Stimulated activated naive B cell treated with anti-CD40 and anti-IgM and Interleukin-4, amounts not matched to agents 10 μg/mL and 1 μg/mL and 100 μg/mL, for 72 hours (primary cell): ENCODE measurements at regions not wholly inside any gene's neighbourhood (a gene's known extent, or its start where the extent isn't known, plus 50 kb on each side); places are given as distances from the start of the nearest gene placed in this dataset.
"Not testable (repeated sequence)": the region's sequence is repeated elsewhere in the genome, so short reads cannot be mapped to it uniquely, and the experiment has no call there.

Experiments
- ATAC-seq, 2 donors: fragments of 150-1000 bp; cut with Tn5 transposase; replicated peaks; 2 replicates each; pipeline ENCODE4 v1.10.0; 2021; ENCODE audit warnings: moderate library complexity in 1 of 2
- DNase-seq: peaks from one replicate; pipeline ENCODE4 v3.0.0; 2021
- H3K27ac Mint-ChIP-seq: one replicate; pipeline ENCODE4 v1.8.0; 2022; ENCODE audit warnings: mild to moderate bottlenecking, mixed read lengths
- H3K27me3 Mint-ChIP-seq, 2 donors: one replicate each; pipeline ENCODE4 v1.8.0; 2022; ENCODE audit warnings: mixed read lengths in 2 of 2
- H3K36me3 Mint-ChIP-seq, 2 donors: one replicate each; pipeline ENCODE4 v1.8.0; 2022; ENCODE audit warnings: mixed read lengths in 2 of 2, mild to moderate bottlenecking in 1 of 2
- H3K4me1 Mint-ChIP-seq, 2 donors: one replicate each; pipeline ENCODE4 v1.8.0; 2022; ENCODE audit warnings: mixed read lengths in 2 of 2, mild to moderate bottlenecking in 1 of 2
- H3K4me3 Mint-ChIP-seq, 2 donors: one replicate each; pipeline ENCODE4 v1.8.0; 2022; ENCODE audit warnings: mild to moderate bottlenecking in 2 of 2, mixed read lengths in 2 of 2, moderate library complexity in 1 of 2
- H3K9me3 Mint-ChIP-seq, 2 donors: one replicate each; pipeline ENCODE4 v1.8.0; 2022; ENCODE audit warnings: mixed read lengths in 2 of 2, mild to moderate bottlenecking in 1 of 2

DNA sequence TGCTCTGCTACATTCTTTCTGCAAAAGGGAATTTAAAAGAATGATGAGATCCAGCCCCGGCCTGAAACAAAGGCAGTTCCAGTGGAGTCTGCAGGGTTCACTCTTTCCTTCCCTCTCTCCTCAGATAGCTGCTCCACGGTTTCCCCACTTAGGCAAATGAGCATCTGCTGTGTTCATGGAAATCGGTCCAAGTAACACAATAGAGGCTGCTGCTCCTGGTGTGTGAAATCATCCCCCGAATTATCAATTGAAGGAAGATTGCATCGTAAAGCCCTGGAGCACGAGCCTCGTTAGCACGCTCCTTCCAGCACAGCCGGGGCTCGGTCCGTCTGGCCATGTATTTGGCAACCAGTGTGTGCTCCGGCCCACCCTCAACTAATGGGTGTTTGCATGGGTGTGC lies 108.3 kb upstream of the DPP6 start:
- DNase-seq (no peak), ATAC-seq (no peak)
- no peak overlapping the region for H3K4me3 Mint-ChIP-seq
- no peaks in the 10 kb centered on the region for H3K27me3 Mint-ChIP-seq
- peaks cover 4 to 6% of the 10 kb centered on the region in 2 donors for H3K9me3 Mint-ChIP-seq
- H3K36me3 Mint-ChIP-seq, result no peaks in the 10 kb centered on the region
- H3K27ac Mint-ChIP-seq, result no peak overlapping the region
- H3K4me1 Mint-ChIP-seq, result no peaks in the 10 kb centered on the region

- DNase-seq (no peak), ATAC-seq (no peak)
- H3K4me1 Mint-ChIP-seq, result no peaks in the 10 kb centered on the region
- no peaks in the 10 kb centered on the region for H3K27me3 Mint-ChIP-seq
- H3K36me3 Mint-ChIP-seq, result no peaks in the 10 kb centered on the region
- no peak overlapping the region for H3K27ac Mint-ChIP-seq
- peaks cover 8 to 9% of the 10 kb centered on the region in 2 donors for H3K9me3 Mint-ChIP-seq
- no peak overlapping the region for H3K4me3 Mint-ChIP-seq
Measured at GRCh38 chr7:153948060-153948459, 104.1 kb upstream of the DPP6 start.

DNA sequence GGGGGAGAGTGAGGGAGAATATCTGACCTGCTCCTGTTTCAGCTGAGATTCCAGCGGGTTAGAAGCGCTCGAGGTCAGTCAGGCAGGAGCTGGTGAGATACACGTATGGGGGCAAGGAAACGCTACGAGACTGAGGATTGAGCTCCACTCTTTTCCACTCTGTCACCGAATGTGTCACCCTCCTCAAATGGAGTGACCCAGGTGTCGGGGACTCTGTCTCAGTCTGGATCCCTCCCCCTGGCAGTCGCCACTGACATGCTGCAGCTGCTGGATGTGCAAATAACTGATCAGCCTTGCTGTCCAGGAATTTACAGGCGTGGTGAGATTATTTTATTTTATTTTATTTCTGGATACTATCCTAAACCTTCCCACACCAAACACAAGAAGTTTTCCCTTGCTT lies 100.9 kb upstream of the DPP6 start:
- H3K9me3 Mint-ChIP-seq, result peaks cover 4 to 7% of the 10 kb centered on the region in 2 donors
- no peaks in the 10 kb centered on the region for H3K36me3 Mint-ChIP-seq
- no peaks in the 10 kb centered on the region for H3K27me3 Mint-ChIP-seq
- H3K27ac Mint-ChIP-seq, result no peak overlapping the region
- DNase-seq (no peak), ATAC-seq (no peak)
- no peak overlapping the region for H3K4me3 Mint-ChIP-seq
- H3K4me1 Mint-ChIP-seq, result no peaks in the 10 kb centered on the region

- no peak for ATAC-seq
- Mint-ChIP-seq H3K27me3 (no peaks in the 10 kb centered on the region), H3K9me3 (peaks cover 4 to 7% of the 10 kb centered on the region in 2 donors), H3K27ac (no peak overlapping the region), H3K36me3 (no peaks in the 10 kb centered on the region), H3K4me1 (no peaks in the 10 kb centered on the region), H3K4me3 (no peak overlapping the region)
- DNase-seq, result no peak
Measured at GRCh38 chr7:153954477-153954876, 97.7 kb upstream of the DPP6 start.

DNA sequence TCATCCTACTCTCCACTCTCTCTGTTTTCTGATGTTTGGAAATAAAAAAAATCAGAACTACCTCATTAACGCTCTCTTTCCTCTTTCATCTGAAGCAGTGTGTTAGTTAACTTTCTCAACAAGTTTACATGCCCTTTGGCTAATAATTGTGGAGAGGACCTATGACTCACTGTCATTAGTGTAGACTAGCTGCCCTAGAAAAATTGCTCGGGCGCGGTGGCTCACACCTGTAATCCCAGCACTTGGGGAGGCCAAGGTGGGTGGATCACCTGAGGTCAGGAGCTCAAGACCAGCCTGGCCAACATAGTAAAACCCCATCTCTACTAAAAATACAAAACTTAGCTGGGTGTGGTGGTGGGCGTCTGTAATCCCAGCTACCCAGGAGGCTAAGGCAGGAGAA lies 94.5 kb upstream of the DPP6 start:
- H3K36me3 Mint-ChIP-seq, H3K27me3 Mint-ChIP-seq, H3K9me3 Mint-ChIP-seq, H3K4me3 Mint-ChIP-seq, H3K4me1 Mint-ChIP-seq, DNase-seq, ATAC-seq, H3K27ac Mint-ChIP-seq: not testable (repeated sequence)

DNA sequence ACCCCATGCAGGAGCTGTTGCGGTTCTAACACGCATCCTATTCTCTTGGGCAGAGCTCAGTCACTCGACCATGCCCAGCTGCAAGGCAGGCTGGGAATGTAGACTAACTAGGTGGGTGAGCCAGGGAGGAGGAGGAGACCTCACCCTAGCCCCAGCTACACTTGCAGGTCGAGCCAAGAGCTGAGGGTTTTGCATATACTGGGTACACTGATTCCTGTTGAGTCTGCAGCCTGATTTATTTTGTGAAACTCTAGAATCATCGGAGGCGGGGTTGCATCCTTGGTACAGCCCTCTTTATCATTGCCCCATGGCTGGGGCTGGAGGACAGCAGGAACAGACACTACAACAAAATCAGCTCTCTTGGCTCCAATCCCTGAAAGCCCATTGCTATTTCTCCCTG lies 93.8 kb upstream of the DPP6 start:
- not testable (repeated sequence) for H3K36me3 Mint-ChIP-seq, H3K4me3 Mint-ChIP-seq, H3K4me1 Mint-ChIP-seq, ATAC-seq, H3K9me3 Mint-ChIP-seq, H3K27ac Mint-ChIP-seq, DNase-seq, H3K27me3 Mint-ChIP-seq

DNA sequence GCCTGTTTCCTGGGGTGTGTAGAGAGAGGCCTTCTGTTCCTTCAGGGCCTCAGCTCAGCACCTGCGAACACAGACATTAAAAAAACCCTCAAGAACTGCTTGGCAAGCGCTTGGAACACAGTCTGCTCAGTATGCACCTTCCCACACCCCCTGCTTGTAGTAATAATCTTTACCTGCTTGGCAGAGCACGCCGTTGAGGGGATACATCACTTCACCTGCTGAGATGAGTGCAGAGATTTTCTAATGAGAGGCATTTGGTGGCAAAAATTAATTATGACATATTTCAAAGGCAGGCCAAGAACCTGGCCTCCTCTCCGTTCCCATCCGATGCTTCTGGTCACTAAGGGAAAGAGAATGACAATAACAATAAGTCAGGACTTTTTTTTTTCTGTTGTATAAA lies 93.4 kb upstream of the DPP6 start:
- H3K27ac Mint-ChIP-seq, ATAC-seq, H3K27me3 Mint-ChIP-seq, H3K9me3 Mint-ChIP-seq, H3K4me3 Mint-ChIP-seq, DNase-seq, H3K4me1 Mint-ChIP-seq, H3K36me3 Mint-ChIP-seq: not testable (repeated sequence)

- not testable (repeated sequence) for DNase-seq, H3K4me1 Mint-ChIP-seq, H3K9me3 Mint-ChIP-seq, H3K36me3 Mint-ChIP-seq, H3K27ac Mint-ChIP-seq, ATAC-seq, H3K27me3 Mint-ChIP-seq, H3K4me3 Mint-ChIP-seq
Measured at GRCh38 chr7:153964481-153965112, 87.6 kb upstream of the DPP6 start.

GRCh38 chr7:153969016-153969415 lies 83.2 kb upstream of the DPP6 start:
- H3K36me3 Mint-ChIP-seq, H3K27ac Mint-ChIP-seq, H3K27me3 Mint-ChIP-seq, ATAC-seq, H3K4me1 Mint-ChIP-seq, DNase-seq, H3K4me3 Mint-ChIP-seq: not testable (repeated sequence)
- peaks cover 5 to 14% of the 10 kb centered on the region in 2 donors for H3K9me3 Mint-ChIP-seq

- not testable (repeated sequence) for H3K27ac Mint-ChIP-seq, DNase-seq, H3K4me3 Mint-ChIP-seq, ATAC-seq, H3K4me1 Mint-ChIP-seq, H3K36me3 Mint-ChIP-seq, H3K27me3 Mint-ChIP-seq
- H3K9me3 Mint-ChIP-seq, result peaks cover 3 to 12% of the 10 kb centered on the region in 2 donors
Measured at GRCh38 chr7:153974603-153975002, 77.6 kb upstream of the DPP6 start.

- not testable (repeated sequence) for ATAC-seq, H3K4me1 Mint-ChIP-seq, H3K36me3 Mint-ChIP-seq
Measured at GRCh38 chr7:153976745-153977144, 75.5 kb upstream of the DPP6 start.

GRCh38 chr7:153983186-153983585 lies 69.0 kb upstream of the DPP6 start:
- H3K27me3 Mint-ChIP-seq, H3K36me3 Mint-ChIP-seq, H3K4me3 Mint-ChIP-seq, DNase-seq, H3K9me3 Mint-ChIP-seq, H3K4me1 Mint-ChIP-seq, H3K27ac Mint-ChIP-seq, ATAC-seq: not testable (repeated sequence)

More at GRCh38 chr7:153976745-153977144, 75.5 kb upstream of the DPP6 start:
- not testable (repeated sequence) for DNase-seq, H3K4me3 Mint-ChIP-seq, H3K27ac Mint-ChIP-seq, H3K27me3 Mint-ChIP-seq
- peaks cover 5 to 13% of the 10 kb centered on the region in 2 donors for H3K9me3 Mint-ChIP-seq

DNA sequence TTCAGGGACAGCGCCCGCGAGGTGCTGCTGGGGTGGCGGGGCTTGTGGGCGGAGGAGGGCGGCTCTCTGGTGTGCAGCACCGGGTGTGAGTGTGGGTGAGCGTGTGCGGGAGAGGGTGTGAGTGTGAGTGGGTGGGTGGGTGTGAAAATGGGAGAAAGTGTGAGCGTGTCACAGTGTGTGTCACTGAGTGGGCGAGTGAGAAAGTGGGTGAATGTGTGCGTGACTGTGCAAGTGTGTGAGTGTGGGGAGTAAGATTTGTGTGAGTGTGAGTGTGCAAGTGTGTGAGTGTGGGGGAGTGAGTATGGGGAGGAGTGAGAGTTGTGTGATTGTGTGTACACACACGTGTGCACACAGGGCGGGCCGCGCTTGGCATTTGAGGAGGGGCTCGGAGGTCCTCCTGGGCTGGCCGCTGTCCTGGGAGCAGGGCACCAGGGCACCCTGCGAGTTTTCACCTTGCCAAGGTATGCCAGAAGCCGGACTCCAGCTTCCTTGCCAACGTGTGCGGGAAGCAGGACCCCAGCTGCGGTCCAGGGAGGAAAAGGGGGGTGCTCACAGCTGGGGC lies 63.1 kb upstream of the DPP6 start:
- not testable (repeated sequence) for H3K4me1 Mint-ChIP-seq, H3K27me3 Mint-ChIP-seq, DNase-seq, H3K27ac Mint-ChIP-seq, ATAC-seq, H3K36me3 Mint-ChIP-seq, H3K9me3 Mint-ChIP-seq, H3K4me3 Mint-ChIP-seq

- H3K27me3 Mint-ChIP-seq, H3K27ac Mint-ChIP-seq, H3K4me3 Mint-ChIP-seq, H3K4me1 Mint-ChIP-seq, H3K36me3 Mint-ChIP-seq, H3K9me3 Mint-ChIP-seq, DNase-seq: not testable (repeated sequence)
- peak in 1 of 2 donors; percentile 46 for ATAC-seq
Measured at GRCh38 chr7:153989742-153990425, 62.3 kb upstream of the DPP6 start.

DNA sequence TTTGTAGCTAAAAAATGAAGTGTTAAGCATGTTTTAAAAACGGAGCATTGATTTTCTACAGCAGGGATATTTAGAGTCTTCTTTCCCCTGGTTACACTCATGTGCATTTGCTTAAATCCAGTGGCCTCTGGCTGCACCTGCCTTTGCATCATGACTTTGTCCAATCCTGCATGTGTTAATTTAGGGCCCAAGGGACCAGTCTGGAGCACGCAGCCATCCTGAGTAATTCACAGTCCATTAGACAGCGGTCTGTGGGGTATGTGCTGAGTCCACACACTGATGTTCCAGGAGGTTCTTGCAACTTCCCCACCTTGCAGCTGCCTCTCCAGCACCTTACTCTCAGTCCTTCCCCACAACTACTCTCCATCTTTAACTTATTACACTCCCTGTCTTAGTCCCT lies 60.7 kb upstream of the DPP6 start:
- not testable (repeated sequence) for H3K4me3 Mint-ChIP-seq, H3K27me3 Mint-ChIP-seq, DNase-seq, H3K36me3 Mint-ChIP-seq, H3K27ac Mint-ChIP-seq, H3K4me1 Mint-ChIP-seq, ATAC-seq, H3K9me3 Mint-ChIP-seq
